Keratinocyte (primary cell): ENCODE measurements at regions not wholly inside any gene's neighbourhood (a gene's known extent, or its start where the extent isn't known, plus 50 kb on each side); places are given as distances from the start of the nearest gene placed in this dataset.
"Not testable (repeated sequence)": the region's sequence is repeated elsewhere in the genome, so short reads cannot be mapped to it uniquely, and the experiment has no call there.

Experiments
- CTCF ChIP-seq, 3 experiments: IDR thresholded peaks in 1 of 3; conservative IDR thresholded peaks in 1 of 3; optimal IDR thresholded peaks in 1 of 3; 2 replicates in 2 of 3; 3 replicates in 1 of 3; pipeline versions ENCODE3 to v1.5.1; 2011; ENCODE audit warnings: low read length in 3 of 3, mild to moderate bottlenecking in 3 of 3, moderate library complexity in 2 of 3, control low read depth in 1 of 3, inconsistent platforms in 1 of 3; ENCODE audit not compliant: insufficient read depth in 2 of 3; ENCODE audit errors: extremely low read depth in 1 of 3
- EZH2 ChIP-seq: IDR thresholded peaks from one replicate; pipeline ENCODE4 v1.6.1; 2012; ENCODE audit warnings: inconsistent platforms, mild to moderate bottlenecking, low read length, moderate library complexity

GRCh38 chr4:189667386-189667785, 273.3 kb upstream of the FRG1 start:
- TF ChIP-seq CTCF (optimal IDR thresholded peaks at IDR 0.05 in 1 of 3, IDR thresholded peaks at IDR 0.05 in 1 of 3, conservative IDR thresholded peaks at IDR 0.05 in 1 of 3; ENCODE audit: extremely low read depth in 1 of 3, insufficient read depth in 2 of 3, low read length in 3 of 3); EZH2: not testable (repeated sequence)
